Fibroblast of mammary gland (primary cell): ENCODE measurements at regions not wholly inside any gene's neighbourhood (a gene's known extent, or its start where the extent isn't known, plus 50 kb on each side); places are given as distances from the start of the nearest gene placed in this dataset.
A peak's percentile ranks its signal among the peaks of the same experiment; 100 is the strongest.
"Not testable (repeated sequence)": the region's sequence is repeated elsewhere in the genome, so short reads cannot be mapped to it uniquely, and the experiment has no call there.

Source experiments
- DNase-seq: peaks from one replicate; pipeline ENCODE4 v3.0.0-alpha.2; 2010; ENCODE audit warnings: low read depth
- H3K4me3 ChIP-seq: 2 replicates; pipeline ENCODE4 v1.5.1; 2011; ENCODE audit warnings: low read depth, mild to moderate bottlenecking, low read length, moderate library complexity; ENCODE audit not compliant: control insufficient read depth
- CTCF ChIP-seq: conservative IDR thresholded peaks from 2 replicates; pipeline ENCODE4 v1.5.1; 2011; ENCODE audit warnings: low read depth, low read length, inconsistent platforms; ENCODE audit not compliant: control insufficient read depth, insufficient read depth

GRCh38 chr7:152594801-152595200 lies 81.1 kb downstream of the XRCC2 start:
- no peak for DNase-seq
- no peak overlapping the region for H3K4me3 ChIP-seq
- no peak for TF ChIP-seq CTCF

GRCh38 chr7:152591976-152592375 lies 84.0 kb downstream of the XRCC2 start:
- no peak for TF ChIP-seq CTCF
- no peak for DNase-seq
- H3K4me3 ChIP-seq = no peak overlapping the region

- peak; percentile 47 for DNase-seq
Observed at GRCh38 chr7:152590481-152590880, 85.5 kb downstream of the XRCC2 start.

GRCh38 chr7:152589821-152590220 lies 86.1 kb downstream of the XRCC2 start:
- not testable (repeated sequence) for DNase-seq, H3K4me3 ChIP-seq

More at GRCh38 chr7:152590481-152590880, 85.5 kb downstream of the XRCC2 start:
- TF ChIP-seq CTCF = no peak
- H3K4me3 ChIP-seq = no peak overlapping the region

- no peak for TF ChIP-seq CTCF
- DNase-seq = peak; percentile 72
- H3K4me3 ChIP-seq = no peak overlapping the region
Observed at GRCh38 chr7:152588350-152588749, 87.6 kb downstream of the XRCC2 start.

- no peak for TF ChIP-seq CTCF
- no peak overlapping the region for H3K4me3 ChIP-seq
- DNase-seq = no peak
Observed at GRCh38 chr7:152587366-152587765, 88.6 kb downstream of the XRCC2 start.

- no peak for DNase-seq
- H3K4me3 ChIP-seq = no peak overlapping the region
- no peak for TF ChIP-seq CTCF
Observed at GRCh38 chr7:152583006-152583405, 92.9 kb downstream of the XRCC2 start.
